ENCODE measurements at regions not wholly inside any gene's neighbourhood (a gene's known extent, or its start where the extent isn't known, plus 50 kb on each side); places are given as distances from the start of the nearest gene placed in this dataset.
"Not testable (repeated sequence)": the region's sequence is repeated elsewhere in the genome, so short reads cannot be mapped to it uniquely, and the experiment has no call there.

DNA sequence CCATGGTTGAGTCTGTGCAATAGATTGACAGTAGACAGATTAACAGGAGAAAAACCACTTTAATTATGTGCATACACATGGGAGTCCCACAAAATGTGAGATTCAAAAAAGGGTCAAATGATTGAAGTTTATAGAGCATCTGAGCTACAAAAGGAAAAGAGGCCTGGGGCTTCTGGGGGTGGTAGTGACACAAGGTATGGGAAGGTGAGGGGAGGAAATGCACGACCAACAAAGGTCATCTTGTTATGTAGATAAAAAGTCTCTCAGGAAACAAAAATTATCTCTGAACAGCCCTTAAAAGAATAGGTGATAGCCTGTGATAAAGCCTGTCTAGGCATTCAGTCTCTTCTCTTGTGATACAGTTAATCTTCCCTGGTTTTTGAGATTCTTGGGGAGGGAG lies 141.7 kb downstream of the SEC23IP start:
- H3K4me3 Mint-ChIP-seq = no peak overlapping the region
- no peak for DNase-seq (ENCODE audit: low read depth, low spot score)

DNA sequence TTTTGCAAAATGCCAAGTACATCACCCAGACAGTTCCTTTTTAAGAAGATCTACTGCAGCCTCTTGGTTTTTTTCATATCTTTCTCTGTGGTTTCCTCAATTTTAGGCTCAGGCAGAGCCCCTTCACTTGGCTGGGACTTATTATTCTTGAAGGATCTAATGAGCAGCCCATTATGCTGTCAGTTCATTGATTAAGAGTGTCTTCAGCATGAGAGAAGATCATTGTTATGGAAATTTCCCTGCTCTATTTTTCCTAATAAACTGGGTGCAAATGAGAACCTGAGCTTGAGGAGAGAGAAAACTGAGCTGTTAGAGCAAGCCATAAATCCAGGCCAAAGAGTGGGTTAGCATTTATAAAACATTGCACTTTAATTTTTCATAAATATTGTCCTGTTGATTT lies 146.5 kb downstream of the SEC23IP start:
- H3K27me3 Mint-ChIP-seq (ENCODE audit: low read depth) = peaks cover 4% of the 10 kb centered on the region
- TF ChIP-seq, protein P1, sequence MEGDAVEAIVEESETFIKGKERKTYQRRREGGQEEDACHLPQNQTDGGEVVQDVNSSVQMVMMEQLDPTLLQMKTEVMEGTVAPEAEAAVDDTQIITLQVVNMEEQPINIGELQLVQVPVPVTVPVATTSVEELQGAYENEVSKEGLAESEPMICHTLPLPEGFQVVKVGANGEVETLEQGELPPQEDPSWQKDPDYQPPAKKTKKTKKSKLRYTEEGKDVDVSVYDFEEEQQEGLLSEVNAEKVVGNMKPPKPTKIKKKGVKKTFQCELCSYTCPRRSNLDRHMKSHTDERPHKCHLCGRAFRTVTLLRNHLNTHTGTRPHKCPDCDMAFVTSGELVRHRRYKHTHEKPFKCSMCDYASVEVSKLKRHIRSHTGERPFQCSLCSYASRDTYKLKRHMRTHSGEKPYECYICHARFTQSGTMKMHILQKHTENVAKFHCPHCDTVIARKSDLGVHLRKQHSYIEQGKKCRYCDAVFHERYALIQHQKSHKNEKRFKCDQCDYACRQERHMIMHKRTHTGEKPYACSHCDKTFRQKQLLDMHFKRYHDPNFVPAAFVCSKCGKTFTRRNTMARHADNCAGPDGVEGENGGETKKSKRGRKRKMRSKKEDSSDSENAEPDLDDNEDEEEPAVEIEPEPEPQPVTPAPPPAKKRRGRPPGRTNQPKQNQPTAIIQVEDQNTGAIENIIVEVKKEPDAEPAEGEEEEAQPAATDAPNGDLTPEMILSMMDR (conservative IDR thresholded peaks at IDR 0.05) = no peak
- H3K4me3 Mint-ChIP-seq = no peak overlapping the region
- H3K9me3 Mint-ChIP-seq = peaks cover 3% of the 10 kb centered on the region
- H3K36me3 Mint-ChIP-seq (ENCODE audit: low read depth) = no peaks in the 10 kb centered on the region
- H3K4me1 Mint-ChIP-seq = peaks cover 5% of the 10 kb centered on the region
- H3K27ac Mint-ChIP-seq (ENCODE audit: unreplicated experiment) = no peak overlapping the region
- no peak for DNase-seq (ENCODE audit: low read depth, low spot score)

More for the DNA sequence above, 141.7 kb downstream of the SEC23IP start:
- TF ChIP-seq, protein P1 (conservative IDR thresholded peaks at IDR 0.05) = no peak
- H3K27ac Mint-ChIP-seq (ENCODE audit: unreplicated experiment) = no peak overlapping the region
- peaks cover 3% of the 10 kb centered on the region for H3K9me3 Mint-ChIP-seq
- H3K36me3 Mint-ChIP-seq (ENCODE audit: low read depth) = no peaks in the 10 kb centered on the region
- H3K4me1 Mint-ChIP-seq = peaks cover 4% of the 10 kb centered on the region
- H3K27me3 Mint-ChIP-seq (ENCODE audit: low read depth) = peaks cover 5% of the 10 kb centered on the region

DNA sequence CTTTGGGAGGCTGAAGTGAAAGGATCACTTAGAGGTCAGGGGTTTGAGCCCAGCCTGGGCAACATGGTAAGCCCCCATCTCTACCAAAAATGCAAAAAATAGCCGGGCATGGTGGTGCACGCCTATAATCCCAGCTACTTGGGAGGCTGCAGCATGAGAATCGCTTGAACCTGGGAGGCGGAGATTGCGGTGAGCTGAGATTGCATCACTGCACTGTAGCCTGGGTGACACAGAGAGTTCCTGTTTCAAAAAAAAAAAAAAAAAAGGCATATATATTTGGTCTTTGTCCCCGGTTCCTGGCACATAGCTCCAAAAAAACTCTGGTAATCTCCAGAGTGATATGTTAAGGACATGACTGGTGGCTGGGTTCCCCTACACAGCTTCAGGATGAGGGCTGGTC lies 147.3 kb downstream of the SEC23IP start:
- Mint-ChIP-seq H3K4me3 (no peak overlapping the region), H3K9me3 (peaks cover 3% of the 10 kb centered on the region), H3K27me3 (ENCODE audit: low read depth) (peaks cover 2% of the 10 kb centered on the region), H3K27ac (ENCODE audit: unreplicated experiment) (no peak overlapping the region), H3K36me3 (ENCODE audit: low read depth) (no peaks in the 10 kb centered on the region), H3K4me1 (peaks cover 5% of the 10 kb centered on the region)
- DNase-seq (ENCODE audit: low read depth, low spot score) = no peak
- TF ChIP-seq, protein P1 (conservative IDR thresholded peaks at IDR 0.05) = no peak

DNA sequence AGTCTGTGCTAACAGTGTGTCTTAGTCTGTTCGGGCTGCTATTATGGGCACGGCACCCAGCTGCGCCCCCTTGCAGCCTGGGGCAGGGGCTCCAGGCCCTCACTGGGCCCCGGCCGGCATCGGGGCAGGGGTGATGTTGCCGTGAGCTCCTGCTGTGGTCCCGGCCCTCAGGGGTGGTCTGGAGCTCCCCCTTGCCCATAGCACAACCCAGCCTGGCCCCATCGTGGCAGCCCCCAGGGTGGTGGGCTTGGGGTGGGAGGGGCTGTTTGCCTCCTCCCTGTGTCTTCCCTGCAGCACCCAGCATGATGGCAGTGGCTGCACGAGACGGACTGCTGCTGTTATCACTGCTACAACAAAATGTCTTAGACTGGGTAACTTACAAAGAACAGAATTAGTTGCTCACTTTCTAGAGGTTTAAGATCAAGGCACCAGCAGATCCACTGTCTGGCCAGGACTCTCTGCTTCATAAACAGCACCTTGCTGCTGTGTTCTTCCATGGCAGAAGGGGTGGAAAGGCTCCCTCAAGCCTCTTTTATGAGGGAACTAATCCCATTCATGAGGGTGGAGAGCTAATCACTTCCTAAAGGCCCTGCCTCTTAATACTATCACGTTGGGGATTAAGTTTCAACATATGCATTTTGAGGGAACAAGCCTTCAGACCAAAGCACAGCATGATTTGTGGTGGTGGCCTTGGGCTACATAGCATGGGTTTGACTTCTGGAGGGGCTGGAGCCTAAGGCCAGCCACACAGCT lies 149.5 kb downstream of the SEC23IP start:
- peaks cover 5% of the 10 kb centered on the region for H3K4me1 Mint-ChIP-seq
- peaks cover 2% of the 10 kb centered on the region for H3K27me3 Mint-ChIP-seq (ENCODE audit: low read depth)
- H3K36me3 Mint-ChIP-seq (ENCODE audit: low read depth) = no peaks in the 10 kb centered on the region
- H3K4me3 Mint-ChIP-seq = no peak overlapping the region
- no peak overlapping the region for H3K27ac Mint-ChIP-seq (ENCODE audit: unreplicated experiment)
- TF ChIP-seq, protein P1 (conservative IDR thresholded peaks at IDR 0.05) = no peak
- no peak for DNase-seq (ENCODE audit: low read depth, low spot score)
- peaks cover 3% of the 10 kb centered on the region for H3K9me3 Mint-ChIP-seq

DNA sequence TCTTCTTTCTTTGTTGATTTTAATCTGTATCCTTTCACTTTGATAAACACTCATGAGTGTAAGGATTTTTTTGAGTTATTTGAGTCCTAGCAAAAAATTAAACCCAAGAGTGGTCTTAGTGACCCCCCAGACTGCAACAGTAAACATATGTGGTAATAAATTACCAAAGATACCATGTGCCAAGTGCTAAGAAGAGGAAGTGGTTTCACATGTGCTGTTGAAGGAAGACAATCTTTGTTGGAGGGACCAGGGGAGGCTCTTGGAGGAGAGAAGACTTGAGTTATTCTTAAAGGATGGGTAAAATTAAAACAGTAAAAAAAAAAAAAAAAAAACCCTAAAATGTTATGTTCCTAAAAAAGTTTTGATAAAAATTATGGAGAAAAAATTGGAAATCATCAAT lies 150.2 kb downstream of the SEC23IP start:
- Mint-ChIP-seq H3K27me3 (ENCODE audit: low read depth) (no peaks in the 10 kb centered on the region), H3K4me3 (no peak overlapping the region), H3K36me3 (ENCODE audit: low read depth) (no peaks in the 10 kb centered on the region), H3K9me3 (peaks cover 2% of the 10 kb centered on the region), H3K4me1 (peaks cover 5% of the 10 kb centered on the region), H3K27ac (ENCODE audit: unreplicated experiment) (no peak overlapping the region)
- TF ChIP-seq, protein P1 (conservative IDR thresholded peaks at IDR 0.05) = no peak
- no peak for DNase-seq (ENCODE audit: low read depth, low spot score)

DNA sequence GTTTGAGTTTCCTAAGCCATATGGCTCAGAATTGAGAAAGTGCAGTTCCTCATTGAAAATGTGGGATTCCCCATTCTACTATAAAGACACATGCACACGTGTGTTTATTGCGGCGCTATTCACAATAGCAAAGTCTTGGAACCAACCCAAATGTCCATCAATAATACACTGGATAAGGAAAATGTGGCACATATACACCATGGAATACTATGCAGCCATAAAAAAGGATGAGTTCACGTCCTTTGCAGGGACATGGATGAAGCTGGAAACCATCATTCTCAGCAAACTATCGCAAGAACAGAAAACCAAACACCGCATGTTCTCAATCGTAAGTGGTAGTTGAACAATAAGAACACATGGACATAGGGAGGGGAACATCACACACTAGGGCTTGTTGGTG lies 154.8 kb downstream of the SEC23IP start:
- not testable (repeated sequence) for H3K4me1 Mint-ChIP-seq; H3K36me3 Mint-ChIP-seq (ENCODE audit: low read depth); DNase-seq (ENCODE audit: low read depth, low spot score); H3K9me3 Mint-ChIP-seq; H3K27ac Mint-ChIP-seq (ENCODE audit: unreplicated experiment); H3K4me3 Mint-ChIP-seq; H3K27me3 Mint-ChIP-seq (ENCODE audit: low read depth)
